NOMO-1 (cell line): ENCODE measurements at regions not wholly inside any gene's neighbourhood (a gene's known extent, or its start where the extent isn't known, plus 50 kb on each side); places are given as distances from the start of the nearest gene placed in this dataset.

Source experiments
- DNase-seq, 2 experiments: peaks; one replicate each; lab custom pipeline; 2025; ENCODE audit not compliant: unreplicated experiment in 2 of 2; lab: John Stamatoyannopoulos, UW

- DNase-seq, result no peak
These were observed 432.2 kb downstream of the PIK3R1 start for GRCh38 chr5:68647743-68648142.

- DNase-seq, result no peak
These were observed 433.6 kb downstream of the PIK3R1 start for GRCh38 chr5:68648944-68649857.

- DNase-seq, result no peak
These were observed 437.0 kb downstream of the PIK3R1 start for GRCh38 chr5:68652534-68652965.

GRCh38 chr5:68653471-68653870 is 437.9 kb downstream of the PIK3R1 start:
- no peak for DNase-seq

GRCh38 chr5:68657055-68657961 is 436.5 kb upstream of the SLC30A5 start:
- no peak for DNase-seq

GRCh38 chr5:68658810-68659372 is 434.9 kb upstream of the SLC30A5 start:
- DNase-seq, result no peak

GRCh38 chr5:68659881-68660280 is 433.9 kb upstream of the SLC30A5 start:
- no peak for DNase-seq

GRCh38 chr5:68661237-68661636 is 432.6 kb upstream of the SLC30A5 start:
- DNase-seq, result no peak

GRCh38 chr5:68662804-68663307 is 431.0 kb upstream of the SLC30A5 start:
- no peak for DNase-seq

- DNase-seq, result no peak
These were observed 423.8 kb upstream of the SLC30A5 start for GRCh38 chr5:68669864-68670575.

GRCh38 chr5:68673106-68673822 is 420.6 kb upstream of the SLC30A5 start:
- DNase-seq, result no peak

- DNase-seq, result no peak
These were observed 420.0 kb upstream of the SLC30A5 start for GRCh38 chr5:68673823-68674180.

- no peak for DNase-seq
These were observed 414.8 kb upstream of the SLC30A5 start for GRCh38 chr5:68679041-68679440.

- no peak for DNase-seq
These were observed 413.4 kb upstream of the SLC30A5 start for GRCh38 chr5:68680366-68680765.

- no peak for DNase-seq
These were observed 411.9 kb upstream of the SLC30A5 start for GRCh38 chr5:68681929-68682328.

GRCh38 chr5:68682400-68683160 is 411.2 kb upstream of the SLC30A5 start:
- no peak for DNase-seq

- no peak for DNase-seq
These were observed 410.2 kb upstream of the SLC30A5 start for GRCh38 chr5:68683632-68684036.

GRCh38 chr5:68685863-68686262 is 408.0 kb upstream of the SLC30A5 start:
- no peak for DNase-seq

- no peak for DNase-seq
These were observed 405.3 kb upstream of the SLC30A5 start for GRCh38 chr5:68688547-68688946.
